RPMI7951 (cell line): ENCODE measurements at regions not wholly inside any gene's neighbourhood (a gene's known extent, or its start where the extent isn't known, plus 50 kb on each side); places are given as distances from the start of the nearest gene placed in this dataset.

ENCODE experiments used
- DNase-seq: peaks from one replicate; pipeline ENCODE4 v3.0.0-alpha.2; 2012; ENCODE audit warnings: low read depth

GRCh38 chr9:78860801-78861475 is 564.0 kb downstream of the PSAT1 start:
- peak; percentile 92 for DNase-seq

GRCh38 chr9:78863531-78863930 is 566.6 kb downstream of the PSAT1 start:
- no peak for DNase-seq

GRCh38 chr9:78865737-78866136 is 568.8 kb downstream of the PSAT1 start:
- no peak for DNase-seq

GRCh38 chr9:78866207-78867132 is 569.5 kb downstream of the PSAT1 start:
- peak; percentile 91 for DNase-seq

- DNase-seq: no peak
Observed at GRCh38 chr9:78871086-78871451, 574.1 kb downstream of the PSAT1 start.

GRCh38 chr9:78871452-78872331 is 574.8 kb downstream of the PSAT1 start:
- peak; percentile 92 for DNase-seq

- DNase-seq: no peak
Observed at GRCh38 chr9:78874061-78874460, 577.1 kb downstream of the PSAT1 start.

GRCh38 chr9:78879324-78880100 is 582.6 kb downstream of the PSAT1 start:
- no peak for DNase-seq

- DNase-seq: no peak
Observed at GRCh38 chr9:78881295-78881694, 584.4 kb downstream of the PSAT1 start.

GRCh38 chr9:78882481-78882880 is 585.6 kb downstream of the PSAT1 start:
- no peak for DNase-seq

- DNase-seq: no peak
Observed at GRCh38 chr9:78884611-78885150, 587.8 kb downstream of the PSAT1 start.

- DNase-seq: no peak
Observed at GRCh38 chr9:78892182-78892581, 595.3 kb downstream of the PSAT1 start.

GRCh38 chr9:78892769-78893168 is 595.8 kb downstream of the PSAT1 start:
- DNase-seq: no peak

- DNase-seq: no peak
Observed at GRCh38 chr9:78893774-78894401, 597.0 kb downstream of the PSAT1 start.

- DNase-seq: no peak
Observed at GRCh38 chr9:78896479-78896878, 599.6 kb downstream of the PSAT1 start.

GRCh38 chr9:78898234-78898633 is 601.3 kb downstream of the PSAT1 start:
- no peak for DNase-seq

GRCh38 chr9:78899006-78899405 is 602.1 kb downstream of the PSAT1 start:
- DNase-seq: no peak

- DNase-seq: no peak
Observed at GRCh38 chr9:78900500-78900899, 603.6 kb downstream of the PSAT1 start.

- DNase-seq: no peak
Observed at GRCh38 chr9:78902051-78902450, 605.1 kb downstream of the PSAT1 start.

- no peak for DNase-seq
Observed at GRCh38 chr9:78903581-78903980, 606.7 kb downstream of the PSAT1 start.

- DNase-seq: no peak
Observed at GRCh38 chr9:78904686-78905085, 607.8 kb downstream of the PSAT1 start.
